AG04449 (cell line): ENCODE measurements at regions not wholly inside any gene's neighbourhood (a gene's known extent, or its start where the extent isn't known, plus 50 kb on each side); places are given as distances from the start of the nearest gene placed in this dataset.

Experiments
- CTCF ChIA-PET: fragments of 350-600 bp; formaldehyde crosslinking; extraction: SDS; loops from one replicate; lab custom pipeline; 2021; ENCODE audit warnings: antibody characterized with exemption; lab: Yijun Ruan, JAX
- POLR2A ChIA-PET: fragments of 400-600, 350-600 bp; formaldehyde crosslinking; extraction: SDS; loops from one replicate; lab custom pipeline; 2020; ENCODE audit warnings: antibody characterized with exemption, inconsistent platforms; lab: Yijun Ruan, JAX
- DNase-seq: peaks from one replicate; pipeline ENCODE4 v3.0.0-alpha.2; 2010; ENCODE audit warnings: low read depth, low spot score
- H3K4me3 ChIP-seq: 2 replicates; pipeline ENCODE4 v1.5.1; 2011; ENCODE audit warnings: low read depth, mild to moderate bottlenecking, control low read depth, low read length
- TF ChIP-seq, protein P1 (sequence below): IDR thresholded peaks from one replicate; pipeline ENCODE4 v1.5.1; 2011; ENCODE audit warnings: mild to moderate bottlenecking, moderate library complexity, low read length, control low read depth, inconsistent platforms; ENCODE audit not compliant: insufficient read depth; ENCODE audit errors: missing control alignments

DNA sequence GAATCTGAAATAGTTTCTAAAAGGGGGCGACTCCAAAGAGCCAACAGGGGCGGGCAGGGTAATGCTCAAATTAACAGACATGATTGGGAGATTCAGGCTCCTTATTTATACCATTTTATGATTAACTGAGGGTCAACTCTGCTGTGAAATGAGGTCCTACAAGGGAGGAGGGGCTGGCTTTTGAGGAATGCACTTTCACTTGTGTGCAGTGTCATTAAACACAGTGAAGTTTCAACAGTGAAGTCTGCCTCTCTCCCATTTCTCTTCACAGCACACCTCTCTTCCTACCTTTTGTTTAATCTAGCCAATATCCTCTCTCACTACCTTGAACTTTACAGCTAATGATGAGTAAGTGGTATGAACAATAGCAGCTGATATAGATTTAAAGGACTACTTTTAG, 557.3 kb upstream of the CITED2 start:
- POLR2A ChIA-PET = no interaction called here
- TF ChIP-seq, protein P1, sequence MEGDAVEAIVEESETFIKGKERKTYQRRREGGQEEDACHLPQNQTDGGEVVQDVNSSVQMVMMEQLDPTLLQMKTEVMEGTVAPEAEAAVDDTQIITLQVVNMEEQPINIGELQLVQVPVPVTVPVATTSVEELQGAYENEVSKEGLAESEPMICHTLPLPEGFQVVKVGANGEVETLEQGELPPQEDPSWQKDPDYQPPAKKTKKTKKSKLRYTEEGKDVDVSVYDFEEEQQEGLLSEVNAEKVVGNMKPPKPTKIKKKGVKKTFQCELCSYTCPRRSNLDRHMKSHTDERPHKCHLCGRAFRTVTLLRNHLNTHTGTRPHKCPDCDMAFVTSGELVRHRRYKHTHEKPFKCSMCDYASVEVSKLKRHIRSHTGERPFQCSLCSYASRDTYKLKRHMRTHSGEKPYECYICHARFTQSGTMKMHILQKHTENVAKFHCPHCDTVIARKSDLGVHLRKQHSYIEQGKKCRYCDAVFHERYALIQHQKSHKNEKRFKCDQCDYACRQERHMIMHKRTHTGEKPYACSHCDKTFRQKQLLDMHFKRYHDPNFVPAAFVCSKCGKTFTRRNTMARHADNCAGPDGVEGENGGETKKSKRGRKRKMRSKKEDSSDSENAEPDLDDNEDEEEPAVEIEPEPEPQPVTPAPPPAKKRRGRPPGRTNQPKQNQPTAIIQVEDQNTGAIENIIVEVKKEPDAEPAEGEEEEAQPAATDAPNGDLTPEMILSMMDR = no peak
- CTCF ChIA-PET = no interaction called here
- no peak for DNase-seq
- no peak overlapping the region for H3K4me3 ChIP-seq

- DNase-seq = no peak
- POLR2A ChIA-PET = interaction anchor here (3.0 kb wide), 1 partner anchor 553 kb away, joined by 17 read pairs; the partner anchor contains the start of gene CITED2
- H3K4me3 ChIP-seq = no peak overlapping the region
- TF ChIP-seq, protein P1 = no peak
- CTCF ChIA-PET = interaction anchor here (1.3 to 2.0 kb wide), 2 partner anchors 11 to 553 kb away, joined by 4 to 6 read pairs; partner anchors contain the start of gene CITED2
Observed at GRCh38 chr6:139927742-139928305, 553.4 kb upstream of the CITED2 start.

GRCh38 chr6:139927236-139927635, 552.8 kb upstream of the CITED2 start:
- H3K4me3 ChIP-seq = no peak overlapping the region
- TF ChIP-seq, protein P1 = peak; percentile 49
- ChIA-PET POLR2A (interaction anchor here (3.0 kb wide), 1 partner anchor 553 kb away, joined by 17 read pairs; the partner anchor contains the start of gene CITED2), CTCF (interaction anchor here (1.3 to 2.1 kb wide), 2 partner anchors 13 to 553 kb away, joined by 4 to 5 read pairs; partner anchors contain the start of gene CITED2)
- peak; percentile 67 for DNase-seq

- no peak for DNase-seq
- CTCF ChIA-PET = interaction anchor here (0.7 to 2.1 kb wide), 3 partner anchors 13 to 552 kb away, joined by 3 to 5 read pairs (median 4); partner anchors contain the start of gene CITED2
- TF ChIP-seq, protein P1 = no peak
- H3K4me3 ChIP-seq = no peak overlapping the region
- POLR2A ChIA-PET = interaction anchor here (3.0 kb wide), 1 partner anchor 552 kb away, joined by 17 read pairs; the partner anchor contains the start of gene CITED2
Observed at GRCh38 chr6:139926711-139927110, 552.3 kb upstream of the CITED2 start.

GRCh38 chr6:139925894-139926641, 551.6 kb upstream of the CITED2 start:
- CTCF ChIA-PET = interaction anchor here (0.7 to 2.1 kb wide), 5 partner anchors 14 to 556 kb away, joined by 3 to 5 read pairs (median 3); partner anchors contain the start of gene CITED2
- H3K4me3 ChIP-seq = no peak overlapping the region
- TF ChIP-seq, protein P1 = no peak
- POLR2A ChIA-PET = interaction anchor here (3.0 kb wide), 1 partner anchor 552 kb away, joined by 17 read pairs; the partner anchor contains the start of gene CITED2
- DNase-seq = peak; percentile 77
